ENCODE measurements at regions not wholly inside any gene's neighbourhood (a gene's known extent, or its start where the extent isn't known, plus 50 kb on each side); places are given as distances from the start of the nearest gene placed in this dataset.

- no peak for TF ChIP-seq CHD7 (IDR thresholded peaks at IDR 0.05; ENCODE audit: insufficient replicate concordance, low read length)
- TF ChIP-seq SUZ12 (IDR thresholded peaks at IDR 0.05; ENCODE audit: low read length): no peak
- no peak for TF ChIP-seq ATF3 (IDR thresholded peaks at IDR 0.05; ENCODE audit: insufficient read depth, low read depth, low read length)
- no peak for TF ChIP-seq USF2 (IDR thresholded peaks at IDR 0.05; ENCODE audit: low read length)
These were observed 136.8 kb upstream of the ARL4C start (continued) for GRCh38 chr2:234633581-234634230.
